Fibroblast of lung (primary cell): ENCODE measurements at regions not wholly inside any gene's neighbourhood (a gene's known extent, or its start where the extent isn't known, plus 50 kb on each side); places are given as distances from the start of the nearest gene placed in this dataset.
"Not testable (repeated sequence)": the region's sequence is repeated elsewhere in the genome, so short reads cannot be mapped to it uniquely, and the experiment has no call there.

Experiments used
- DNase-seq, 2 donors: peaks; one replicate each; pipeline versions ENCODE4 v3.0.0 to v3.0.0-alpha.2; 2010; ENCODE audit warnings: low read depth in 2 of 2
- H2AFZ ChIP-seq: 2 replicates; pipeline ENCODE4 v1.5.1; 2012; ENCODE audit warnings: low read length, control low read depth, inconsistent platforms
- H3K27ac ChIP-seq: 2 replicates; pipeline ENCODE4 v1.5.1; 2011; ENCODE audit warnings: low read length, control low read depth; ENCODE audit not compliant: insufficient read depth
- H3K27me3 ChIP-seq: 2 replicates; pipeline ENCODE4 v1.5.1; 2011; ENCODE audit warnings: mild to moderate bottlenecking, low read length; ENCODE audit not compliant: control insufficient read depth, insufficient read depth
- H3K36me3 ChIP-seq: 2 replicates; pipeline ENCODE4 v1.5.1; 2011; ENCODE audit warnings: low read length; ENCODE audit not compliant: control insufficient read depth, insufficient read depth
- H3K4me1 ChIP-seq: 2 replicates; pipeline ENCODE4 v1.5.1; 2011; ENCODE audit warnings: low read length; ENCODE audit not compliant: control insufficient read depth, insufficient read depth; ENCODE audit errors: extremely low read depth
- H3K4me2 ChIP-seq: 2 replicates; pipeline ENCODE4 v1.5.1; 2011; ENCODE audit warnings: low read length, control low read depth; ENCODE audit not compliant: insufficient read depth; ENCODE audit errors: extremely low read depth
- H3K4me3 ChIP-seq, 4 experiments: fragments of 200-600 bp in 1 of 4; sonication (generic) in 1 of 4; replicated peaks in 1 of 4; 2 replicates each; pipeline ENCODE4 v1.5.1; 2011 to 2016; ENCODE audit warnings: low read length in 4 of 4, low read depth in 3 of 4, mild to moderate bottlenecking in 3 of 4, control low read depth in 2 of 4, inconsistent platforms in 1 of 4, mixed read lengths in 1 of 4; ENCODE audit not compliant: insufficient read depth in 1 of 4; ENCODE audit errors: control extremely low read depth in 1 of 4
- H3K79me2 ChIP-seq: 2 replicates; pipeline ENCODE4 v1.5.1; 2012; ENCODE audit warnings: mild to moderate bottlenecking, low read length, inconsistent platforms; ENCODE audit not compliant: control insufficient read depth, insufficient read depth
- H3K9ac ChIP-seq: 2 replicates; pipeline ENCODE4 v1.5.1; 2011; ENCODE audit warnings: mild to moderate bottlenecking, low read length, control low read depth; ENCODE audit not compliant: insufficient read depth
- H3K9me3 ChIP-seq: 2 replicates; pipeline ENCODE4 v1.5.1; 2012; ENCODE audit warnings: low read depth, low read length; ENCODE audit not compliant: control insufficient read depth, insufficient read depth
- H4K20me1 ChIP-seq: 2 replicates; pipeline ENCODE4 v1.5.1; 2011; ENCODE audit warnings: low read length; ENCODE audit not compliant: control insufficient read depth, insufficient read depth; ENCODE audit errors: extremely low read depth
- CTCF ChIP-seq, 2 donors: IDR thresholded peaks in 1 of 2; conservative IDR thresholded peaks in 1 of 2; 1 replicate in 1 of 2; 2 replicates in 1 of 2; pipeline ENCODE4 v1.5.1; 2011 to 2012; ENCODE audit warnings: low read length in 2 of 2, control low read depth in 1 of 2, inconsistent platforms in 1 of 2, low read depth in 1 of 2, mild to moderate bottlenecking in 1 of 2
- EZH2 ChIP-seq: IDR thresholded peaks from 2 replicates; pipeline ENCODE4 v1.5.1; 2012; ENCODE audit warnings: low read length, control low read depth, mild to moderate bottlenecking; ENCODE audit errors: missing control alignments

- Histone ChIP-seq H3K36me3 (no peaks in the 10 kb centered on the region), H3K9ac (no peak overlapping the region), H3K4me1 (no peaks in the 10 kb centered on the region), H3K27ac (no peak overlapping the region), H4K20me1 (no peaks in the 10 kb centered on the region), H3K4me2 (no peak overlapping the region), H3K4me3 (no peak overlapping the region), H3K27me3 (no peaks in the 10 kb centered on the region), H2AFZ (no peak overlapping the region), H3K79me2 (no peaks in the 10 kb centered on the region), H3K9me3 (no peaks in the 10 kb centered on the region)
- no peak for DNase-seq
- TF ChIP-seq EZH2 (no peak), CTCF (conservative IDR thresholded peaks at IDR 0.05 in 1 of 2, IDR thresholded peaks at IDR 0.05 in 1 of 2; ENCODE audit: low read depth in 1 of 2, low read length in 2 of 2) (no peak)
Observed at GRCh38 chr9:26665666-26666065, 226.9 kb downstream of the CAAP1 start.

GRCh38 chr9:26664087-26664773 lies 228.4 kb downstream of the CAAP1 start:
- H3K27me3 ChIP-seq, H3K9me3 ChIP-seq: not testable (repeated sequence)

GRCh38 chr9:26662476-26662875 lies 230.1 kb downstream of the CAAP1 start:
- no peak for TF ChIP-seq EZH2
- TF ChIP-seq CTCF (conservative IDR thresholded peaks at IDR 0.05 in 1 of 2, IDR thresholded peaks at IDR 0.05 in 1 of 2; ENCODE audit: low read depth in 1 of 2, low read length in 2 of 2), result no peak
- no peaks in the 10 kb centered on the region for H3K36me3 ChIP-seq
- no peak for DNase-seq
- no peak overlapping the region for H3K9ac ChIP-seq
- no peak overlapping the region for H3K27ac ChIP-seq
- no peak overlapping the region for H3K4me3 ChIP-seq
- H3K9me3 ChIP-seq, result no peaks in the 10 kb centered on the region
- H2AFZ ChIP-seq, result no peak overlapping the region
- H3K4me2 ChIP-seq, result no peak overlapping the region
- no peaks in the 10 kb centered on the region for H4K20me1 ChIP-seq
- H3K79me2 ChIP-seq, result no peaks in the 10 kb centered on the region
- H3K27me3 ChIP-seq, result no peaks in the 10 kb centered on the region
- no peaks in the 10 kb centered on the region for H3K4me1 ChIP-seq

More at GRCh38 chr9:26664087-26664773, 228.4 kb downstream of the CAAP1 start:
- not testable (repeated sequence) for H4K20me1 ChIP-seq, H3K27ac ChIP-seq, H3K36me3 ChIP-seq, H3K9ac ChIP-seq, H3K79me2 ChIP-seq, H2AFZ ChIP-seq, DNase-seq, H3K4me2 ChIP-seq, H3K4me1 ChIP-seq, H3K4me3 ChIP-seq
